ENCODE measurements at regions not wholly inside any gene's neighbourhood (a gene's known extent, or its start where the extent isn't known, plus 50 kb on each side); places are given as distances from the start of the nearest gene placed in this dataset.

DNA sequence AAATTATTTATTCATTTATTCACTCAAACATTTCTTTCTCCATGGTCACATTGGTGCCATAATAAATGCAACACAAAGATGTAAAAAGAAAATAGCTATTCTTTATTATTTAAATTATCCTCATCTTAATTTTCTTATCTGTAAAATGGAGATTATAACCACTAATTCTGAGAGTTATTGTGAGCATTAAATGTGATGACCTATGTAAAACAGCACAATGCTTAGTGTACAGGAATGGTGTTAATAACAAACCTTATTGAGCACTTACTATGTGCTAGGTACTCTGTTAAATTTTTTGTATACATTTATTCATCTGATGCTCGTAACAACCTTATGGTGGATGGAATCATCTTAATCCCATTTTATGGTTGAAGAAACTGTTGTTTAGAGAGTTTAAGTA, 84.6 kb downstream of the NTMT2 start:
- H3K9ac ChIP-seq (ENCODE audit: low read length) = no peak overlapping the region
- no peaks in the 10 kb centered on the region for H3K9me3 Mint-ChIP-seq (ENCODE audit: insufficient read depth)
- no peak overlapping the region for H3K27ac ChIP-seq (ENCODE audit: low read length in 2 of 2)
- WGBS (ENCODE audit: insufficient coverage) = no CpG with 5 or more reads among the region's 1 CpG
- no peak for ATAC-seq (ENCODE audit: low read depth)
- ChIA-PET POLR2A (no interaction called here), CTCF (no interaction called here)
- no peaks in the 10 kb centered on the region for H4K20me1 ChIP-seq (ENCODE audit: control insufficient read depth, insufficient read depth, low read length, poor library complexity, severe bottlenecking)
- no peak overlapping the region for H2AFZ ChIP-seq (ENCODE audit: insufficient read depth, low read depth, low read length, poor library complexity, severe bottlenecking)
- H3K4me2 ChIP-seq (replicated peaks; ENCODE audit: low read depth, low read length, poor library complexity, severe bottlenecking) = no peak overlapping the region
- no peaks in the 10 kb centered on the region for H3K9me3 ChIP-seq (ENCODE audit: control extremely low read depth in 1 of 3, control insufficient read depth in 2 of 3, insufficient read depth in 1 of 3, low read length in 2 of 3)
- H3K27me3 Mint-ChIP-seq = peaks cover 5% of the 10 kb centered on the region
- no peak for DNase-seq
- H3K4me1 Mint-ChIP-seq = no peaks in the 10 kb centered on the region
- H3K36me3 ChIP-seq (replicated peaks in 1 of 2; ENCODE audit: control extremely low read depth in 1 of 2, control insufficient read depth in 1 of 2, extremely low read depth in 1 of 2, insufficient read depth in 2 of 2, low read length in 1 of 2) = no peaks in the 10 kb centered on the region
- no peaks in the 10 kb centered on the region for H3K27me3 ChIP-seq (replicated peaks in 1 of 4; ENCODE audit: control extremely low read depth in 1 of 4, control insufficient read depth in 3 of 4, insufficient read depth in 4 of 4, low read length in 3 of 4)
- H3K27ac Mint-ChIP-seq = no peak overlapping the region
- intact Hi-C loops (cut with micrococcal nuclease) = no loop called here
- no peak for TF ChIP-seq EZH2 (IDR thresholded peaks at IDR 0.05; ENCODE audit: borderline replicate concordance, insufficient read depth, low read depth, low read length, poor library complexity, severe bottlenecking)
- TF ChIP-seq, protein P1, sequence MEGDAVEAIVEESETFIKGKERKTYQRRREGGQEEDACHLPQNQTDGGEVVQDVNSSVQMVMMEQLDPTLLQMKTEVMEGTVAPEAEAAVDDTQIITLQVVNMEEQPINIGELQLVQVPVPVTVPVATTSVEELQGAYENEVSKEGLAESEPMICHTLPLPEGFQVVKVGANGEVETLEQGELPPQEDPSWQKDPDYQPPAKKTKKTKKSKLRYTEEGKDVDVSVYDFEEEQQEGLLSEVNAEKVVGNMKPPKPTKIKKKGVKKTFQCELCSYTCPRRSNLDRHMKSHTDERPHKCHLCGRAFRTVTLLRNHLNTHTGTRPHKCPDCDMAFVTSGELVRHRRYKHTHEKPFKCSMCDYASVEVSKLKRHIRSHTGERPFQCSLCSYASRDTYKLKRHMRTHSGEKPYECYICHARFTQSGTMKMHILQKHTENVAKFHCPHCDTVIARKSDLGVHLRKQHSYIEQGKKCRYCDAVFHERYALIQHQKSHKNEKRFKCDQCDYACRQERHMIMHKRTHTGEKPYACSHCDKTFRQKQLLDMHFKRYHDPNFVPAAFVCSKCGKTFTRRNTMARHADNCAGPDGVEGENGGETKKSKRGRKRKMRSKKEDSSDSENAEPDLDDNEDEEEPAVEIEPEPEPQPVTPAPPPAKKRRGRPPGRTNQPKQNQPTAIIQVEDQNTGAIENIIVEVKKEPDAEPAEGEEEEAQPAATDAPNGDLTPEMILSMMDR (IDR thresholded peaks at IDR 0.05) = no peak
- H3K4me3 Mint-ChIP-seq = no peak overlapping the region
- no peaks in the 10 kb centered on the region for H3K4me1 ChIP-seq (ENCODE audit: control insufficient read depth in 2 of 2, insufficient read depth in 2 of 2, low read length in 2 of 2)
- no peak overlapping the region for H3K4me3 ChIP-seq (ENCODE audit: control extremely low read depth in 1 of 5, extremely low read depth in 1 of 5, insufficient read depth in 1 of 5, low read depth in 2 of 5, low read length in 4 of 5)
- no peaks in the 10 kb centered on the region for H3K79me2 ChIP-seq (ENCODE audit: control insufficient read depth, insufficient read depth, low read length)

GRCh38 chr1:170231662-170232061, 85.9 kb downstream of the NTMT2 start:
- DNase-seq (no peak), ATAC-seq (ENCODE audit: low read depth) (no peak)
- no peak overlapping the region for H3K4me2 ChIP-seq (replicated peaks; ENCODE audit: low read depth, low read length, poor library complexity, severe bottlenecking)
- whole genome bisulfite sequencing (ENCODE audit: insufficient coverage) = 67% methylated on average over 1 of the region's 1 CpG
- intact Hi-C loops (cut with micrococcal nuclease) = no loop called here
- no peak overlapping the region for H3K4me3 ChIP-seq (ENCODE audit: control extremely low read depth in 1 of 5, extremely low read depth in 1 of 5, insufficient read depth in 1 of 5, low read depth in 2 of 5, low read length in 4 of 5)
- Mint-ChIP-seq H3K9me3 (ENCODE audit: insufficient read depth) (no peaks in the 10 kb centered on the region), H3K27ac (no peak overlapping the region), H3K4me3 (no peak overlapping the region), H3K27me3 (peaks cover 3% of the 10 kb centered on the region), H3K4me1 (no peaks in the 10 kb centered on the region)
- H3K27me3 ChIP-seq (replicated peaks in 1 of 4; ENCODE audit: control extremely low read depth in 1 of 4, control insufficient read depth in 3 of 4, insufficient read depth in 4 of 4, low read length in 3 of 4) = no peaks in the 10 kb centered on the region
- H3K36me3 ChIP-seq (replicated peaks in 1 of 2; ENCODE audit: control extremely low read depth in 1 of 2, control insufficient read depth in 1 of 2, extremely low read depth in 1 of 2, insufficient read depth in 2 of 2, low read length in 1 of 2) = no peaks in the 10 kb centered on the region
- H3K9me3 ChIP-seq (ENCODE audit: control extremely low read depth in 1 of 3, control insufficient read depth in 2 of 3, insufficient read depth in 1 of 3, low read length in 2 of 3) = no peaks in the 10 kb centered on the region
- no peak overlapping the region for H2AFZ ChIP-seq (ENCODE audit: insufficient read depth, low read depth, low read length, poor library complexity, severe bottlenecking)
- POLR2A ChIA-PET = no interaction called here
- no peak for TF ChIP-seq EZH2 (IDR thresholded peaks at IDR 0.05; ENCODE audit: borderline replicate concordance, insufficient read depth, low read depth, low read length, poor library complexity, severe bottlenecking)
- TF ChIP-seq, protein P1 (IDR thresholded peaks at IDR 0.05) = no peak
- no peaks in the 10 kb centered on the region for H3K79me2 ChIP-seq (ENCODE audit: control insufficient read depth, insufficient read depth, low read length)
- H3K27ac ChIP-seq (ENCODE audit: low read length in 2 of 2) = no peak overlapping the region
- H3K4me1 ChIP-seq (ENCODE audit: control insufficient read depth in 2 of 2, insufficient read depth in 2 of 2, low read length in 2 of 2) = no peaks in the 10 kb centered on the region
- H3K9ac ChIP-seq (ENCODE audit: low read length) = no peak overlapping the region
- no peaks in the 10 kb centered on the region for H4K20me1 ChIP-seq (ENCODE audit: control insufficient read depth, insufficient read depth, low read length, poor library complexity, severe bottlenecking)
- CTCF ChIA-PET = interaction anchor here (0.6 kb wide), 1 partner anchor 169 kb away, joined by 3 read pairs; no protein-coding TSS in a partner anchor

Measured in B cell (primary cell).